ENCODE measurements at regions not wholly inside any gene's neighbourhood (a gene's known extent, or its start where the extent isn't known, plus 50 kb on each side); places are given as distances from the start of the nearest gene placed in this dataset.
"Not testable (repeated sequence)": the region's sequence is repeated elsewhere in the genome, so short reads cannot be mapped to it uniquely, and the experiment has no call there.

DNA sequence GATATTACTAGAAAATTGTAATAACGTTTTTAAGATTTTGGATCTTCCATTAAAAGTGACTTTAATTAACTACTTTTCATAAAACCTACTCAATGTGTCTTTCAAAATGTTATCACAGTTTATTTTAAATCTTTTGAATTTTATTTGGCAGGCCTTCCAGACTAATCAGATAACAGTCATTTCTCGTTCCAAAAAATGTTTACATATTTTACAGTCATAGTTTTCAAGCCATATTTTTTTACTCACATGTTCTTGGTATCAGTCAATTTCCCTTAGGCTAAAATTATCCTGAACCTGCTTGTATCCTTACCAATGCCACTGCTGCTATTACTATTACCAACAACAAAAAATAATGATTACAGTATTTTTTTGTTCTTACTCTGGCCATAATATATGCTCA is 1783.5 kb downstream of the SLITRK5 start:
- no peak for DNase-seq
- Histone ChIP-seq H3K9me3 (no peaks in the 10 kb centered on the region), H3K4me1 (peaks cover 0 to 8% (median 0%) of the 10 kb centered on the region in 3 donors), H3K27ac (no peak overlapping the region), H3K4me3 (no peak overlapping the region), H3K36me3 (no peaks in the 10 kb centered on the region), H3K27me3 (no peaks in the 10 kb centered on the region)
- intact Hi-C loops (cut with DNase I) = no loop called here
- WGBS, 2 donors = 20 to 21% methylated on average over 2 of the region's 2 CpGs
- TF ChIP-seq POLR2A (IDR thresholded peaks at IDR 0.05) = no peak
- TF ChIP-seq, protein P1, sequence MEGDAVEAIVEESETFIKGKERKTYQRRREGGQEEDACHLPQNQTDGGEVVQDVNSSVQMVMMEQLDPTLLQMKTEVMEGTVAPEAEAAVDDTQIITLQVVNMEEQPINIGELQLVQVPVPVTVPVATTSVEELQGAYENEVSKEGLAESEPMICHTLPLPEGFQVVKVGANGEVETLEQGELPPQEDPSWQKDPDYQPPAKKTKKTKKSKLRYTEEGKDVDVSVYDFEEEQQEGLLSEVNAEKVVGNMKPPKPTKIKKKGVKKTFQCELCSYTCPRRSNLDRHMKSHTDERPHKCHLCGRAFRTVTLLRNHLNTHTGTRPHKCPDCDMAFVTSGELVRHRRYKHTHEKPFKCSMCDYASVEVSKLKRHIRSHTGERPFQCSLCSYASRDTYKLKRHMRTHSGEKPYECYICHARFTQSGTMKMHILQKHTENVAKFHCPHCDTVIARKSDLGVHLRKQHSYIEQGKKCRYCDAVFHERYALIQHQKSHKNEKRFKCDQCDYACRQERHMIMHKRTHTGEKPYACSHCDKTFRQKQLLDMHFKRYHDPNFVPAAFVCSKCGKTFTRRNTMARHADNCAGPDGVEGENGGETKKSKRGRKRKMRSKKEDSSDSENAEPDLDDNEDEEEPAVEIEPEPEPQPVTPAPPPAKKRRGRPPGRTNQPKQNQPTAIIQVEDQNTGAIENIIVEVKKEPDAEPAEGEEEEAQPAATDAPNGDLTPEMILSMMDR (IDR thresholded peaks at IDR 0.05) = no peak

DNA sequence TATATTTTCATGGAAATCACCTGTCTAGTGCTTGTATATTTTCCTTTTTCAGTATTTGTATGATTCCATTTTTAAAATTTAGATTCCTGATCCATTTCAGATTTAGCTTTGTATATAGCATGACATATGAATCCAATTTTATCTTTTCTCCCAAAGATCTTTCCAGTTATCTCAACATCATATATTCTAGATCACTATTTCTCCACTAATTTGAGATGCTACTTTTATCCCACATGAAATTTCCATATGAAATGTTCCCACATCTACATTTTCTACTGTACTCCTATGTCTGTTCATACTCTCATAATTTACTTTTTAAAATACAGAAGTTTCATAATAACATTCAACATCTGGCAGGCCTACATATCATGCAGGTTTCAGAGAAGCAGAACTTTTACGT is 1784.1 kb downstream of the SLITRK5 start:
- Histone ChIP-seq H3K9me3 (no peaks in the 10 kb centered on the region), H3K27ac (no peak overlapping the region), H3K27me3 (no peaks in the 10 kb centered on the region), H3K36me3 (no peaks in the 10 kb centered on the region), H3K4me3 (no peak overlapping the region), H3K4me1 (peaks cover 0 to 8% (median 0%) of the 10 kb centered on the region in 3 donors)
- TF ChIP-seq, protein P1 (IDR thresholded peaks at IDR 0.05) = no peak
- TF ChIP-seq POLR2A (IDR thresholded peaks at IDR 0.05) = no peak
- intact Hi-C loops (cut with DNase I) = no loop called here
- 35 to 36% methylated on average over 1 of the region's 1 CpG for WGBS, 2 donors
- DNase-seq = no peak

DNA sequence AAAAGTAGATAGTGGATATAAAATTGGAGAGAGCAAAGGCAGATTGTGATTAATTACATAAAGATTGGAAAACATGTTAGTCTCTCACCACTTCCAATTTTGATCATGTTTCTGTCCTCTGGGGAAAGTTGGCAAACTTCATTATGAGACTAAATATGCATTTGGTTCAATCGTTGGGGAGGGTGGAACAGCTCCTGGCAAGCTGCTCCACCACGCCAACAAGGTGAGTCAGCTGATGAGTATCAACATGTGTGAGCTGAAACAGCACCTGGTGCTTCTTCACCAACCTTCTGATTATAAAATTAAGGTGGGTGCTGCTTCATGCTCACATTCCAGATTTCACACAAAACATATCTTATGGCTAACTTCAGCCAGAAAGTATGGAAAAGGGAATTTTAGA is 1784.6 kb downstream of the SLITRK5 start:
- H3K9me3 ChIP-seq = no peaks in the 10 kb centered on the region
- intact Hi-C loops (cut with DNase I) = no loop called here
- H3K27me3 ChIP-seq = no peaks in the 10 kb centered on the region
- TF ChIP-seq POLR2A (IDR thresholded peaks at IDR 0.05) = no peak
- no peaks in the 10 kb centered on the region for H3K36me3 ChIP-seq
- peaks cover 0 to 8% (median 0%) of the 10 kb centered on the region in 3 donors for H3K4me1 ChIP-seq
- H3K27ac ChIP-seq = no peak overlapping the region
- no peak for DNase-seq
- WGBS, 2 donors = 32 to 46% methylated on average over 2 of the region's 2 CpGs
- no peak overlapping the region for H3K4me3 ChIP-seq

DNA sequence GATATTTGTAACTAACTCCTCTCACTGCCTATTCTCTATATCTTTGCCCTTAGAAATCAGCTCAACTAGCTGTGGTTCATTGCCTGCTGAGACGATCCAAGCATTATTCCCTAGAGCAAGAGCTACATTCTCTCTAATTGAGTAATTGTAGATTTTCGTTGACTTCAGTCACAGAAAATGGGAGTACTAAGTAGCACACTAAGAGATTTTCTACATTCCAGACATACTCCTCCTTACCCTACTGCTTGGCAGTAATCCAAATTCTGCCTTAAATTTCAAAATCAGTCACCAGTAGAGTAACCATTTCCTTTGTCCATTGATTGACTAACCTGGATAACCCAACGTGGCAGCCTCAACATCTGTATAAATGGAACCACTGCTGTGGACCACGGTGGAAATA is 1786.8 kb downstream of the SLITRK5 start:
- no peaks in the 10 kb centered on the region for H3K36me3 ChIP-seq
- intact Hi-C loops (cut with DNase I) = no loop called here
- no peak overlapping the region for H3K4me3 ChIP-seq
- no peaks in the 10 kb centered on the region for H3K9me3 ChIP-seq
- DNase-seq = no peak
- TF ChIP-seq, protein P1 (IDR thresholded peaks at IDR 0.05) = no peak
- TF ChIP-seq POLR2A (IDR thresholded peaks at IDR 0.05) = no peak
- no peak overlapping the region for H3K27ac ChIP-seq
- peaks cover 0 to 8% (median 0%) of the 10 kb centered on the region in 3 donors for H3K4me1 ChIP-seq
- no peaks in the 10 kb centered on the region for H3K27me3 ChIP-seq
- WGBS, 2 donors = 29 to 36% methylated on average over 4 of the region's 4 CpGs

DNA sequence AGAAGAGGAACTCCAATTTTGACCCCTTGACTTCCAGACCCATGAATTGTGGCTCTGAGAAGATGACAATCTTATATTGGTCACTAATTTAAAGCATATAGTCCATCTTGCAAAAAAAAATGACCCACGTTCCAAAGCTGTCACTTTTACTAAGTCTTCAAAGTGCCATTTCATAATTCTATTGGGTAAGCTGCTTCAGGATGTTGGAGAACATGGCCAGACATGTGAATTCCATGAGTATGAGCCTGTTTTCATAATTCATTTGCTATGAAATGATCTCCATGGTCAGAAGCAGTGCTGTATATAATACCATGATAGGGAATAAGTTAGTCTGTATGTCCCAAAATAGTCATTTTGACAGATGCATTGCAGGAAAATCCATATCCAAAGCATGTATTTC is 1787.3 kb downstream of the SLITRK5 start:
- intact Hi-C loops (cut with DNase I) = no loop called here
- Histone ChIP-seq H3K9me3 (no peaks in the 10 kb centered on the region), H3K4me1 (peaks cover 0 to 8% (median 0%) of the 10 kb centered on the region in 3 donors), H3K4me3 (no peak overlapping the region), H3K36me3 (no peaks in the 10 kb centered on the region), H3K27me3 (no peaks in the 10 kb centered on the region), H3K27ac (no peak overlapping the region)
- WGBS, 2 donors = 63 to 67% methylated on average over 1 of the region's 1 CpG
- DNase-seq = no peak
- TF ChIP-seq, protein P1 (IDR thresholded peaks at IDR 0.05) = no peak
- TF ChIP-seq POLR2A (IDR thresholded peaks at IDR 0.05) = no peak

DNA sequence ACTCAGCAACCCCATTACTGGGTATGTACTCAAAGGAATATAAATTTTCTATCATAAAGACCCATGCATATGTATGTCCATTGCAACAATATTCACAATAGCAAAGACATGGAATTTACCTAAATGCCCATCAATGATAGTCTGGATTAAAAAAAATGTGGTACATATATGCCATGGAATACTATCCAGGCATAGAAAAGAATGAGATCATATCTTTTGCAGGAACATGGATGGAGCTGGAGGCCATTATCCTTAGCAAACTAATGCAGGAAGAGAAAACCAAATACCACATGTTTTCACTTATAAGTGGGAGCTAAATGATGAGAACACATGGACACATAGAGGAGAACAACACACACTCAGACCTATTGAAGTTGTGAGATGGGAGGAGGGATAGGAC is 1789.7 kb downstream of the SLITRK5 start:
- H3K4me3 ChIP-seq; intact Hi-C loops (cut with DNase I); DNase-seq; H3K27ac ChIP-seq; H3K4me1 ChIP-seq; H3K36me3 ChIP-seq; H3K9me3 ChIP-seq; H3K27me3 ChIP-seq: not testable (repeated sequence)

All from esophagus squamous epithelium (tissue), 5 donors.